H1 (cell line): ENCODE measurements at regions not wholly inside any gene's neighbourhood (a gene's known extent, or its start where the extent isn't known, plus 50 kb on each side); places are given as distances from the start of the nearest gene placed in this dataset.

Experiments used
- BRCA1 ChIP-seq: IDR thresholded peaks from 2 replicates; pipeline ENCODE4 v1.6.1; 2012; ENCODE audit warnings: low read depth, low read length, improper control_type of control experiment
- EZH2 ChIP-seq: fragments of 200-600 bp; sonication (generic); IDR thresholded peaks from 2 replicates; pipeline ENCODE4 v1.7.1; 2012; ENCODE audit warnings: low read depth, mild to moderate bottlenecking, moderate library complexity, low read length, inconsistent platforms; ENCODE audit not compliant: severe bottlenecking
- MAFK ChIP-seq: IDR thresholded peaks from 2 replicates; pipeline ENCODE4 v1.6.1; 2012; ENCODE audit warnings: low read depth, mild to moderate bottlenecking, improper control_type of control experiment, low read length
- NANOG ChIP-seq: IDR thresholded peaks from 2 replicates; pipeline ENCODE4 v1.6.1; 2011; ENCODE audit warnings: low read length, low read depth, mild to moderate bottlenecking, inconsistent platforms; ENCODE audit not compliant: insufficient read depth, poor library complexity, severe bottlenecking
- POLR2A ChIP-seq, 2 experiments: IDR thresholded peaks; 1 replicate in 1 of 2; 2 replicates in 1 of 2; pipeline ENCODE4 v1.6.1; 2011; ENCODE audit warnings: low read depth in 2 of 2, low read length in 2 of 2, mild to moderate bottlenecking in 2 of 2; ENCODE audit errors: control extremely low read depth in 1 of 2

GRCh38 chr12:90188857-90189256, 480.2 kb upstream of the ATP2B1 start (continued):
- TF ChIP-seq MAFK (no peak), POLR2A (IDR thresholded peaks at IDR 0.05; ENCODE audit: control extremely low read depth in 1 of 2, low read depth in 2 of 2, low read length in 2 of 2) (no peak), EZH2 (no peak), BRCA1 (no peak), NANOG (no peak)
